Myocyte (in vitro differentiated cells): ENCODE measurements at regions not wholly inside any gene's neighbourhood (a gene's known extent, or its start where the extent isn't known, plus 50 kb on each side); places are given as distances from the start of the nearest gene placed in this dataset.
"Not testable (repeated sequence)": the region's sequence is repeated elsewhere in the genome, so short reads cannot be mapped to it uniquely, and the experiment has no call there.

Source experiments
- DNase-seq: peaks from one replicate; pipeline ENCODE4 v3.0.0-alpha.2; 2012; ENCODE audit warnings: low read depth

GRCh38 chr21:35754583-35754982, 305.7 kb downstream of the SETD4 start:
- no peak for DNase-seq

DNA sequence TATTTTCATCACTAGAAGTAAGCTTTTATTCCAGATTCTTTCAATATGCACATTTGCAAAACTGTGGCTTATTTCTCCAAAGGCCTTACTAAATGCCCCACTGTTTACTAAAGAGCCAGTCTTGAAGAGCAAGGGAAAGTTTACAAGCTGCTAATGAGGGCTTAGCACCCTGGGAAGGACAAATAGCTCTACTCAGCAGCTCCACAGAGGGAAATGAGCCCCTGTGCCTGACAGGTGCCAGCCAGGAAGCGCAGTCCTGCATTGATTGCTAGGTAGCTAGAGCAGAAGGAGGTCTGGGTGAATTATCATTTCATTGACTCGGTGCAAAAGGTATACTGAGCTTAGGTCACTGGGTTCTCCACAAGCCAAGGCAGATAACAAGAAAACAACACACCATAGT, 307.0 kb downstream of the SETD4 start:
- DNase-seq: no peak

DNA sequence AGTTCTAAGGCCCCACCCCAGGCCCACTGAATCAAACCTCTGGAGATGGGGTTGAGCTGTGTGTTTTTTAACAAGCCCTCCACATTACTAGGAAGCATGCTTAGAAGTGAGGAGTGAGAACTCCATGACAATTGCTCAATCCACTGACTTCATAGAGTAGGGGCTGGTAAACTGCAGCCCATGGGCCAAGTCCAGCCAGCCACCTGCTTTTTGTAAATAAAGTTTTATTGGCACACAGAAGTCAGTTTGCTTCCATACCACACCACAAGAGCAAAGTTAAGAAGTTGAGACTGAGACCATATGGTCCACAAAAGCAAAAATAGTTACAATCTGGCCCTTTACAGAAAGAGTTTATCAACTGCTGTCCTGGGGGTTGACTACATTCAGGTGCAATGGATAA, 309.2 kb downstream of the SETD4 start:
- DNase-seq: no peak

GRCh38 chr21:35749904-35750303, 310.4 kb downstream of the SETD4 start:
- DNase-seq: no peak

DNA sequence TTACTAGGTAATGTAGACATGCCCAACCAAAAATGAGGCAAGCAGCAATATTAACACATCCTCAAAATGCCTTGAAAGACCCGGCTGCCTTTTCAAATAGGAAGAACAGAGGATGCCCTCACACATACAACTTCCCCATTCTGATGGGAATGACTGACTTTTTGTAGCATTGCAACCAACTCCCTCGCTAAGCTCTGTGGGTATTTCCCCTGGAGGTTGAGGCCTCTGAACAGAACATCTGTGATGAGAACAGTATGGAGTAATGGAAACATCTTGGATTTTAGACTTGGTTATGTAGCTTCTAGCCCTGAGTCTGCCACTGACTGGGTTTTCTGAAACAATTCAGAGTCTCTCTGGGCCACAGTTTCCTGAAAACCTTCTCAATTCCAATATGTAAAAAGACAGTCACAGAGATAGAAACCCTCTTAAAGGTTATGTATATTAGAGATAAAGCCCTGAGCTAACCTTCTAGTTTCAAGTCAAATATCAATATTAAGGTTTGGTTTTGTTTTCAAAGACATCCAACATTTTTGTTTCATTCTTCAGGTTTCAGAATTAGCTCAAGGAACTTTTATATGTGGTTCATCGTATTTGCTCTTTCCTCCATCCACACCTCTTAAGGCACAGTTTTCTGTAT, 311.5 kb downstream of the SETD4 start:
- no peak for DNase-seq

DNA sequence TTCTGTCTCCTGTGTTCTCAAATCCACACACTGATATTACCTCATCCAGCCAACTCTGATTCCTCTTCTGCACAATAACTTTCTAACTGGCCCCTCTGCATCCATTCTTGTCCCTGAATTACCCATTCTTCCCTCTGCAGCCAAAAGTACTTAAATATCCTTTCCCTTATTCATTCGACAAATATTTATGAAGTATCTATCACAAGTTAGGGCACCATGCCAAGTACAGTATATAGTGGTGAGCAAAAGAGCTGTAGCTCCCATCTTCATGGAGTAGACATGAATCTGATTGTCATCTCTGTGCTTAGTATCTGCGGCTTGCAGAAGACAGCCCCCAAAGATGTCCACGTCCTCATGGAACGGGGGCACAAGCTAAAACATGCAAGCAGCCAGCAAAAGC, 316.8 kb downstream of the SETD4 start:
- DNase-seq: no peak

- DNase-seq: no peak
Observed at GRCh38 chr21:35738347-35738961, 321.9 kb downstream of the SETD4 start.

GRCh38 chr21:35737899-35738346, 322.4 kb downstream of the SETD4 start:
- DNase-seq: peak; percentile 93

DNA sequence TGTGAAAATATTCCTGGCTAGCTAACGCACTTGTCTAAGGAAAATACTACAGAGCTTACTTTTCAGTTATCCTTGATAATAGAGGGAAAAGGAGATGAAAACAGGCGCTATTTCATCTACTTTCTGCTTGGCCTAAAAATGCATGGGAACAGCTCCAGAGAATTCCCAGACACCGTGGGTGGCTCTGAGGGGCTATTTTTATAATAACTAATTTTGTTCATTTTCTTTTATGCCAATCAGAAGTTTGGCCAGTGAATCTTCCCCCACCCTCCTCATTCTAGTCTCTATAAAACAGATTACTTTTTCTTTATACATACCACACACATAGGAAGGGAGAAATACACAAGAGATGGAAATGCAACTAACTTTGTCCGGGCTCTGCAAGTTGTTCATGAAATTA, 322.9 kb downstream of the SETD4 start:
- DNase-seq: no peak

DNA sequence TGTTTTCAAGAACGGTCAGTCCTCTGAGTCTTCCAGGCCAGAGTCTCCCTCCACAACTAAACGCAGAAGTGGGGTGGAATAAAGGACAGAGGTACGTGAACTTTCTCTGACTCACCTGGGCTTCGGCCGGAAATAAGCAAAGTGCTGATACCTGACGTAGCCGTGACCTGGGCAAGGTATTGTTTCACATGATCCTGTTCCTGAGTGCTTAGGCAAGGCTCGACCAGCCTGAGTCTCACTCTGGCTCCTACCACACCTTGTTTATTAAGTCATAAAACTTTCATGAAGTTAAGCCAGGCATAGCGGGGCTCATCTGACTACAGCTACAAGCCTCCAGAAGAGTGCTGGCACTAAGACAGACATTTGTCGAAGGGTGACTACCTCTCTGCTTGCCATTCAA, 327.5 kb downstream of the SETD4 start:
- DNase-seq: no peak

GRCh38 chr21:35730325-35730724, 330.0 kb downstream of the SETD4 start:
- DNase-seq: no peak

GRCh38 chr21:35727830-35728229, 332.5 kb downstream of the SETD4 start:
- no peak for DNase-seq

GRCh38 chr21:35724156-35724555, 336.2 kb downstream of the SETD4 start:
- no peak for DNase-seq

- DNase-seq: no peak
Observed at GRCh38 chr21:35721701-35722100, 338.6 kb downstream of the SETD4 start.

DNA sequence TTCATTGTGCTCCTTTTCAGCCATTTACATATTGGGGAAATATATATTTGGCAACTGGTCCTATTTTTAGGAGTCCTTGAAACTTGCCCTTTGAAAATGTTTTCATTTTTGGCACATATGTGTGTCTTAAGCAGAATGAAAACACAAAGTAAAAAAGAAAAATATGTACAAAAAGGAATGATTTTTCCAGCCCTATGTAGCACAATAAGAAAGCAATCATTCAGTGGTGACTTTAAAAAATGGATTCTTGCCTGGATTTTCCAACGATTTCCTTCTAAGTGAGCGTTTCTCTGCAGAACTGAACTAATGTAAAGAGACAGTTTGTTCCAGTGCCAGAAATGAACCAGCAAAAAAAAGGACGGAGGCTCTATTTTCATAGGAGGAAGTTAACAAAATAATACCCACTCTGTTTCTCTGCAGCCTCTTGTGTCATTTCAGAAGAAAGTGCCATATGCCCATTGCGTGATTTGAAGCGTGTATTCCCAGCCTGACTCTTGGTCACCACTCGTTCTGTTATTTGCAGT, 340.1 kb downstream of the SETD4 start:
- no peak for DNase-seq

GRCh38 chr21:35719080-35719479, 341.2 kb downstream of the SETD4 start:
- DNase-seq: no peak

DNA sequence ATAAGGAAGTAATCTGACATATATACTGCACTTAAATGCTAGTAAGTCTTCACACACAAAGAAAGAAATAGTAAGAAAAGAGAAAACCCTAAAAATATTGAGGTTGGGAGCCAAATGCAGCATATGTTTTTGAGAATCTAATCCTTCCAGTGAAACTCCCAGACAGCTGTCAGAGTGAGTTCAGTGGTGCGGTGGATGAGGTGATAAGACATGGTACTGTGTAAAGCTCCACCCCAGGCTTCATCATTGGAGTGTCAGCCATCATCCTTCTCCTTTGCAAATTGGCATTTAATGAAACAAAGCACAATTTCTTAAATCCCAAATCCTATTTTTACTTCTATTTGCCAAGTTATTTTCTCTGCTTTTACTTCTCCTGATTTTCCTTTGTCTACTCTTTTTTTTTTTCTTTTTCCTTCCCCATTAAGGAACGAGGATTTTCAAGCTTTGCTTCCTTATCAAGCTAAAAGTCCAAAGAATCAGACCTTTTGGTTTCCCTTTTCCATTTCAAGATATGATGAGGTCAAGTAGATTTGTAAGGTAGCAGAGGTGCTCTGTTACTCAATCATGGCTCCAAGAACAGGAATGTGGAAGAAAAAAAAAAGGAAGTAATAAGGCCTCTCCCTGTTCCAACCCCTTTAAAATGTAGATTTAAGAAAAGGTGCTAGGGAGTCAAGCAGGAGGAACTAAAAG, 343.3 kb downstream of the SETD4 start:
- peak; percentile 32 for DNase-seq

GRCh38 chr21:35713914-35714313, 346.4 kb downstream of the SETD4 start:
- DNase-seq: no peak

DNA sequence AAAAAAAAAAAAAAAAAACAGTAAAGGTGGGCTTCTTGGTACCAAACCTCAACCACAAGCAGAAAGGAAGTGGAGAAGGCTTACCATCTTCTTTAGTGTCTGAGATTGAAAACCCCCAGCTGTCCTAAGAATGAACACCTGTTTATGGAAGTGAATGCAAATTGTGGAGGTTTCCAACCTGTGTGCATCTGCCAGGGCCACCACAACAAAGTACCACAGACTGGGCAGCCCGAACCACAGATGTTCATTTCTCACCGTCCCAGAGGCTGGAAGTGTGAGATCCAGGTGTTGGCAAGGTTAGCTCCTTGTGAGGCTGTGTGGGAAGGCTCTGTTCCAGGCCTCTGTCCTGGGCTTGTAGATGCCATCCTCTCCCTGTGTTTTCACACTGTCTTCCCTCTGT, 348.7 kb downstream of the SETD4 start:
- no peak for DNase-seq

DNA sequence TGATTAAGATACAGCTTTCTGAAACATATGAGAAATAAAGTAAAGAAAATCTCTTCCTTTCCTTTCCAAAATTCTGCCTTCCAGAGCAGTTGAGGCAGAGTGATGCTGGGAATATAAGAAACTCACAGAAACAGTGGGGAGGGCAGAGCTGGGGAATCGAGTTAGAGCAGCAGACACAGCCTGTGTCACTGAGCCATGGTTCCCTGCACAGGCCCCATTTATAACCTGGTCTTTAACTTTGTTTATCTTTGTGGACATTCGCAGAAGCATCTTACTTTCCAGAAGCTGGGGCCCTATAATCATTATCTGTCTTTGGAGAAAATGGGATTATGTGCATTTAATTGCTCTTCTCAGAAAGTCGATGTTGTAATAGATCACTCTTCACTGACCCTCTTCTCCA, 349.1 kb downstream of the SETD4 start:
- DNase-seq: no peak

DNA sequence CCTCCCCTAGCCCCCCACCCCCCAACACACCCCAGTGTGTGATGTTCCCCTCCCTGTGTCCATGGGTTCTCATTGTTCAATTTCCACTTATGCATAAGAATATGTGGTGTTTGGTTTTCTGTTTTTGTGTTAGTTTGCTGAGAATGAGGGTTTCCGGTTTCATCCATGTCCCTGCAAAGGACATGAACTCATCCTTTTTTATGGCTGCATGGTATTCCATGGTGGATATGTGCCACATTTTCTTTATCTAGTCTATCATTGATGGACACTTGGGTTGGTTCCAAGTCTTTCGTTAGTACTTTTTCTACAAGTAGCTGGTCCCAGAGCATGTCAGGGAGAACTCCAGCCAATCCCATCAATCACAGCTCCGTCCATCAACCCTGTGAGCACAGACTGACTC, 350.3 kb downstream of the SETD4 start:
- not testable (repeated sequence) for DNase-seq

GRCh38 chr21:35705888-35706287, 354.4 kb downstream of the SETD4 start:
- no peak for DNase-seq
